Keratinocyte (primary cell): ENCODE measurements at regions not wholly inside any gene's neighbourhood (a gene's known extent, or its start where the extent isn't known, plus 50 kb on each side); places are given as distances from the start of the nearest gene placed in this dataset.

ENCODE experiments used
- DNase-seq: peaks from one replicate; pipeline ENCODE4 v3.0.0-alpha.2; 2011; ENCODE audit warnings: low read depth, missing footprints, low spot score
- FAIRE-seq: peaks from 2 replicates; lab custom pipeline; 2011; peaks lifted over from hg19 to GRCh38; lab: Jason Lieb, UNC
- H2AFZ ChIP-seq: 2 replicates; pipeline ENCODE4 v1.6.0; 2012; ENCODE audit warnings: low read length, control low read depth, inconsistent platforms; ENCODE audit not compliant: control insufficient read depth
- H3K27ac ChIP-seq: 2 replicates; pipeline ENCODE4 v1.5.1; 2011; ENCODE audit warnings: low read length; ENCODE audit not compliant: control insufficient read depth, insufficient read depth
- H3K27me3 ChIP-seq: 3 replicates; pipeline ENCODE4 v1.6.0; 2011; ENCODE audit warnings: low read length; ENCODE audit not compliant: control insufficient read depth, insufficient read depth; ENCODE audit errors: extremely low read depth
- H3K36me3 ChIP-seq, 2 experiments: 2 replicates in 1 of 2; 3 replicates in 1 of 2; pipeline ENCODE4 v1.5.1; 2011; ENCODE audit warnings: low read length in 2 of 2, mild to moderate bottlenecking in 1 of 2; ENCODE audit not compliant: control insufficient read depth in 2 of 2, insufficient read depth in 2 of 2; ENCODE audit errors: extremely low read depth in 1 of 2
- H3K4me1 ChIP-seq: 3 replicates; pipeline ENCODE4 v1.5.1; 2011; ENCODE audit warnings: low read length; ENCODE audit not compliant: control insufficient read depth, insufficient read depth; ENCODE audit errors: extremely low read depth
- H3K4me2 ChIP-seq: 3 replicates; pipeline ENCODE4 v1.6.0; 2011; ENCODE audit warnings: low read depth, low read length; ENCODE audit not compliant: control insufficient read depth, insufficient read depth; ENCODE audit errors: extremely low read depth
- H3K4me3 ChIP-seq, 3 experiments: fragments of 200-600 bp in 1 of 3; sonication (generic) in 1 of 3; 2 replicates in 2 of 3; 3 replicates in 1 of 3; pipeline ENCODE4 v1.5.1; 2011 to 2016; ENCODE audit warnings: low read length in 3 of 3, mild to moderate bottlenecking in 3 of 3, control low read depth in 2 of 3, inconsistent platforms in 1 of 3, low read depth in 1 of 3, mixed read lengths in 1 of 3, mixed run types in 1 of 3, moderate library complexity in 1 of 3; ENCODE audit not compliant: control insufficient read depth in 2 of 3, insufficient read depth in 2 of 3; ENCODE audit errors: extremely low read depth in 1 of 3
- H3K79me2 ChIP-seq: 2 replicates; pipeline ENCODE4 v1.6.0; 2012; ENCODE audit warnings: low read length; ENCODE audit not compliant: control insufficient read depth, insufficient read depth
- H3K9ac ChIP-seq: 3 replicates; pipeline ENCODE4 v1.6.0; 2011; ENCODE audit warnings: low read length; ENCODE audit not compliant: control insufficient read depth, insufficient read depth; ENCODE audit errors: extremely low read depth
- H3K9me1 ChIP-seq: 3 replicates; pipeline ENCODE4 v1.6.0; 2011; ENCODE audit warnings: low read length; ENCODE audit not compliant: control insufficient read depth, insufficient read depth; ENCODE audit errors: extremely low read depth
- H3K9me3 ChIP-seq: 2 replicates; pipeline ENCODE4 v1.5.1; 2012; ENCODE audit warnings: low read depth, low read length; ENCODE audit not compliant: control insufficient read depth
- H4K20me1 ChIP-seq: 3 replicates; pipeline ENCODE4 v1.6.0; 2011; ENCODE audit warnings: low read length; ENCODE audit not compliant: control insufficient read depth, insufficient read depth; ENCODE audit errors: extremely low read depth
- EZH2 ChIP-seq: IDR thresholded peaks from one replicate; pipeline ENCODE4 v1.6.1; 2012; ENCODE audit warnings: inconsistent platforms, mild to moderate bottlenecking, low read length, moderate library complexity
- dilution Hi-C: fragments of 300-500 bp; cut with MboI; formaldehyde crosslinking; loops from one replicate; pipeline ENCODE4 v1.7.0; 2020; ENCODE audit warnings: low sequenced_read_pairs; ENCODE audit not compliant: extremely low pct_ligation_motif_present
- TF ChIP-seq, protein P1 (sequence below), 3 experiments: IDR thresholded peaks in 1 of 3; conservative IDR thresholded peaks in 1 of 3; optimal IDR thresholded peaks in 1 of 3; 2 replicates in 2 of 3; 3 replicates in 1 of 3; pipeline versions ENCODE3 to v1.5.1; 2011; ENCODE audit warnings: low read length in 3 of 3, mild to moderate bottlenecking in 3 of 3, moderate library complexity in 2 of 3, control low read depth in 1 of 3, inconsistent platforms in 1 of 3; ENCODE audit not compliant: insufficient read depth in 2 of 3; ENCODE audit errors: extremely low read depth in 1 of 3

DNA sequence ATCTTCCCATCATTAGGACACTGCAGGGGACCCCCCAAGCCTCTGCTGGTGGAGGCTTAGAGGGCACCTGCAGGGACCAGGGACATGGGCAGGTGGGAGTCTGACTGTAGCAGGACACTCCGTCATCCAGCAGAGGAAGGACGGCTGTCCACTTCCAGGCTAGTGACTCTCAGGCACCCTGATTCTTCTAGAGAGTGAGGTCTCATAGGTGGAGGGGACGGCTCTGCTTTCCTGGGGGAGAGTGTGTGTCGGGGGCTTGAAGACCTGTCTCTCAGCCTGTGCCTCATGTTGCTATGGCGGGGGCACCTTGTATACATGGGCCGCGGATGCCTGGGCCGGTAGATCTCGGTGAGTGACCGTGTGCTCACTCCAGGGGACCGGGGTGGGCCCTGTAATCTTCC is 1116.6 kb downstream of the BRD1 start:
- H2AFZ ChIP-seq = no peak overlapping the region
- H3K4me2 ChIP-seq = no peak overlapping the region
- H3K4me3 ChIP-seq = no peak overlapping the region
- no peaks in the 10 kb centered on the region for H3K27me3 ChIP-seq
- no peak for FAIRE-seq
- no peaks in the 10 kb centered on the region for H3K79me2 ChIP-seq
- dilution Hi-C loops = no loop called here
- H3K4me1 ChIP-seq = no peaks in the 10 kb centered on the region
- TF ChIP-seq EZH2 = no peak
- TF ChIP-seq, protein P1, sequence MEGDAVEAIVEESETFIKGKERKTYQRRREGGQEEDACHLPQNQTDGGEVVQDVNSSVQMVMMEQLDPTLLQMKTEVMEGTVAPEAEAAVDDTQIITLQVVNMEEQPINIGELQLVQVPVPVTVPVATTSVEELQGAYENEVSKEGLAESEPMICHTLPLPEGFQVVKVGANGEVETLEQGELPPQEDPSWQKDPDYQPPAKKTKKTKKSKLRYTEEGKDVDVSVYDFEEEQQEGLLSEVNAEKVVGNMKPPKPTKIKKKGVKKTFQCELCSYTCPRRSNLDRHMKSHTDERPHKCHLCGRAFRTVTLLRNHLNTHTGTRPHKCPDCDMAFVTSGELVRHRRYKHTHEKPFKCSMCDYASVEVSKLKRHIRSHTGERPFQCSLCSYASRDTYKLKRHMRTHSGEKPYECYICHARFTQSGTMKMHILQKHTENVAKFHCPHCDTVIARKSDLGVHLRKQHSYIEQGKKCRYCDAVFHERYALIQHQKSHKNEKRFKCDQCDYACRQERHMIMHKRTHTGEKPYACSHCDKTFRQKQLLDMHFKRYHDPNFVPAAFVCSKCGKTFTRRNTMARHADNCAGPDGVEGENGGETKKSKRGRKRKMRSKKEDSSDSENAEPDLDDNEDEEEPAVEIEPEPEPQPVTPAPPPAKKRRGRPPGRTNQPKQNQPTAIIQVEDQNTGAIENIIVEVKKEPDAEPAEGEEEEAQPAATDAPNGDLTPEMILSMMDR (optimal IDR thresholded peaks at IDR 0.05 in 1 of 3, IDR thresholded peaks at IDR 0.05 in 1 of 3, conservative IDR thresholded peaks at IDR 0.05 in 1 of 3; ENCODE audit: extremely low read depth in 1 of 3, insufficient read depth in 2 of 3, low read length in 3 of 3) = no peak
- no peak for DNase-seq
- no peaks in the 10 kb centered on the region for H3K36me3 ChIP-seq
- peaks cover 25% of the 10 kb centered on the region for H3K9me3 ChIP-seq
- H3K9me1 ChIP-seq = no peaks in the 10 kb centered on the region
- no peak overlapping the region for H3K9ac ChIP-seq
- no peak overlapping the region for H3K27ac ChIP-seq
- H4K20me1 ChIP-seq = no peaks in the 10 kb centered on the region

DNA sequence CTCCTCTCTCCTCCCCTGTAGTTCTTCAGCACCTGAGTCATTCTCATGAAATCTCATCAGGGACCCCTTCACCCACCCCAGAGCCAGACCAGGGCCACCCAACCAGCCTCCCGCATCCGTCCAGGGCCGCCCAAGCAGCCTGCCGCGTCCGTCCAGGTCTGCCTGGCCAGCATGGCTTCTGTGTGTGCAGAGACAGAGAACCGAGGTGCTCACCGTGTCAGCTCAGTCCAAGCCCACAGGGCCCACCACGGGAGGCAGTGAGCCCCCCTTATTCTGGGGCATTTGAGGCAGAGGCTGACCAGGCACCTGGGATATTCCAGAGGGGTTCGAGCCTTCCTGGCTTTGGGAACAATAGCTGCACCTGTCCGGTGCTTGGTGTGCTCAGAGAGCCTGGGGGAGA is 1117.3 kb downstream of the BRD1 start:
- FAIRE-seq = no peak
- Histone ChIP-seq H3K9me3 (peaks cover 25% of the 10 kb centered on the region), H2AFZ (no peak overlapping the region)

More for the DNA sequence above, 1117.3 kb downstream of the BRD1 start:
- Histone ChIP-seq H3K4me2 (no peak overlapping the region), H3K4me3 (no peak overlapping the region), H4K20me1 (no peaks in the 10 kb centered on the region), H3K36me3 (no peaks in the 10 kb centered on the region), H3K9me1 (no peaks in the 10 kb centered on the region), H3K9ac (no peak overlapping the region), H3K27me3 (no peaks in the 10 kb centered on the region), H3K79me2 (no peaks in the 10 kb centered on the region), H3K27ac (no peak overlapping the region), H3K4me1 (no peaks in the 10 kb centered on the region)
- DNase-seq = no peak
- no peak for TF ChIP-seq EZH2
- TF ChIP-seq, protein P1 (optimal IDR thresholded peaks at IDR 0.05 in 1 of 3, IDR thresholded peaks at IDR 0.05 in 1 of 3, conservative IDR thresholded peaks at IDR 0.05 in 1 of 3; ENCODE audit: extremely low read depth in 1 of 3, insufficient read depth in 2 of 3, low read length in 3 of 3) = no peak
- dilution Hi-C loops = no loop called here
